HepG2 (cell line): ENCODE measurements at regions not wholly inside any gene's neighbourhood (a gene's known extent, or its start where the extent isn't known, plus 50 kb on each side); places are given as distances from the start of the nearest gene placed in this dataset.

ENCODE experiments used
- EP300 ChIP-seq, 3 experiments: sonication (generic) in 1 of 3; formaldehyde crosslinking in 1 of 3; IDR thresholded peaks; 2 replicates each; pipeline versions ENCODE4 v1.5.1 to v1.6.1; 2011 to 2020; ENCODE audit warnings: low read depth in 2 of 3, low read length in 2 of 3, borderline replicate concordance in 1 of 3, improper control_type of control experiment in 1 of 3, mild to moderate bottlenecking in 1 of 3, missing genetic modification reagents in 1 of 3, moderate library complexity in 1 of 3
- KDM4B ChIP-seq: sonication (generic); formaldehyde crosslinking; IDR thresholded peaks from 2 replicates; pipeline ENCODE4 v1.4.0; 2020; ENCODE audit warnings: missing genetic modification reagents
- NBN ChIP-seq: fragments of 450-650 bp; conservative IDR thresholded peaks from 2 replicates; pipeline ENCODE4 v1.6.1; 2017
- NFIC ChIP-seq: IDR thresholded peaks from 2 replicates; pipeline ENCODE4 v1.6.1; 2012; ENCODE audit warnings: mild to moderate bottlenecking, low read length, inconsistent platforms
- POLR2AphosphoS5 ChIP-seq: IDR thresholded peaks from 2 replicates; pipeline ENCODE4 v1.6.1; 2012; ENCODE audit warnings: low read depth, low read length
- TEAD2 ChIP-seq: sonication (generic); formaldehyde crosslinking; IDR thresholded peaks from 2 replicates; pipeline ENCODE4 v1.9.0; 2021; ENCODE audit warnings: missing genetic modification reagents
- ZBTB43 ChIP-seq: sonication (generic); formaldehyde crosslinking; conservative IDR thresholded peaks from 2 replicates; pipeline ENCODE4 v1.4.0; 2020; ENCODE audit warnings: missing genetic modification reagents
- ZNF274 ChIP-seq: sonication (generic); formaldehyde crosslinking; IDR thresholded peaks from 2 replicates; pipeline ENCODE4 v1.5.1; 2020; ENCODE audit warnings: mild to moderate bottlenecking, missing genetic modification reagents
- ZNF746 ChIP-seq: sonication (generic); formaldehyde crosslinking; IDR thresholded peaks from 2 replicates; pipeline ENCODE4 v1.8.0; 2022; ENCODE audit warnings: mild to moderate bottlenecking, missing genetic modification reagents

- TF ChIP-seq ZBTB43 (CRISPR knock-in tag) (no peak), EP300 (IDR thresholded peaks at IDR 0.05; ENCODE audit: low read depth in 2 of 2, low read length in 2 of 2) (no peak), EP300 (CRISPR knock-in tag; IDR thresholded peaks at IDR 0.05; ENCODE audit: borderline replicate concordance) (no peak), NBN (no peak), NFIC (no peak), TEAD2 (CRISPR knock-in tag) (no peak), ZNF274 (CRISPR knock-in tag) (no peak), POLR2AphosphoS5 (no peak), KDM4B (CRISPR knock-in tag) (no peak), ZNF746 (CRISPR knock-in tag) (no peak)
These were observed 82.6 kb downstream of the EN1 start for GRCh38 chr2:118764855-118765254.
